Activated CD4-positive, alpha-beta T cell treated with anti-CD3 and anti-CD28 coated beads, Interleukin-10, Interleukin-2, amounts not matched to agents 100 ng/mL and 50 ng/mL, durations not matched to agents 16 hours and 8 hours (primary cell): ENCODE measurements at regions not wholly inside any gene's neighbourhood (a gene's known extent, or its start where the extent isn't known, plus 50 kb on each side); places are given as distances from the start of the nearest gene placed in this dataset.
"Not testable (repeated sequence)": the region's sequence is repeated elsewhere in the genome, so short reads cannot be mapped to it uniquely, and the experiment has no call there.

Source experiments
- DNase-seq: peaks from one replicate; pipeline ENCODE4 v3.0.0-alpha.2; 2020

- DNase-seq = no peak
Measured at GRCh38 chr4:11116940-11117339, 311.8 kb downstream of the HS3ST1 start.

GRCh38 chr4:11111876-11112275 lies 316.8 kb downstream of the HS3ST1 start:
- no peak for DNase-seq

- DNase-seq = no peak
Measured at GRCh38 chr4:11111370-11111769, 317.3 kb downstream of the HS3ST1 start.

GRCh38 chr4:11106759-11107158 lies 321.9 kb downstream of the HS3ST1 start:
- DNase-seq = no peak

- DNase-seq = peak; percentile 2
Measured at GRCh38 chr4:11106190-11106589, 322.5 kb downstream of the HS3ST1 start.

GRCh38 chr4:11105715-11106114 lies 323.0 kb downstream of the HS3ST1 start:
- DNase-seq = no peak

GRCh38 chr4:11098461-11098860 lies 330.2 kb downstream of the HS3ST1 start:
- no peak for DNase-seq

- no peak for DNase-seq
Measured at GRCh38 chr4:11097725-11098124, 331.0 kb downstream of the HS3ST1 start.

- no peak for DNase-seq
Measured at GRCh38 chr4:11081006-11081405, 347.7 kb downstream of the HS3ST1 start.

GRCh38 chr4:11079171-11079570 lies 349.5 kb downstream of the HS3ST1 start:
- no peak for DNase-seq

- DNase-seq = no peak
Measured at GRCh38 chr4:11074581-11075241, 354.0 kb downstream of the HS3ST1 start.

- DNase-seq = no peak
Measured at GRCh38 chr4:11073621-11074051, 355.1 kb downstream of the HS3ST1 start.

- DNase-seq = no peak
Measured at GRCh38 chr4:11072999-11073398, 355.7 kb downstream of the HS3ST1 start.

GRCh38 chr4:11072463-11072862 lies 356.2 kb downstream of the HS3ST1 start:
- DNase-seq = no peak

GRCh38 chr4:11070813-11071212 lies 357.9 kb downstream of the HS3ST1 start:
- no peak for DNase-seq

GRCh38 chr4:11069581-11070211 lies 359.0 kb downstream of the HS3ST1 start:
- DNase-seq = no peak

- DNase-seq = no peak
Measured at GRCh38 chr4:11069083-11069482, 359.6 kb downstream of the HS3ST1 start.

GRCh38 chr4:11066584-11066983 lies 362.1 kb downstream of the HS3ST1 start:
- DNase-seq = not testable (repeated sequence)

GRCh38 chr4:11060637-11061036 lies 368.1 kb downstream of the HS3ST1 start:
- not testable (repeated sequence) for DNase-seq

- DNase-seq = not testable (repeated sequence)
Measured at GRCh38 chr4:11054937-11055336, 370.4 kb upstream of the CLNK start.

GRCh38 chr4:11053601-11054220 lies 369.1 kb upstream of the CLNK start:
- no peak for DNase-seq

- DNase-seq = no peak
Measured at GRCh38 chr4:11051181-11051580, 366.6 kb upstream of the CLNK start.

- DNase-seq = no peak
Measured at GRCh38 chr4:11050766-11051165, 366.2 kb upstream of the CLNK start.

GRCh38 chr4:11049001-11049400 lies 364.4 kb upstream of the CLNK start:
- DNase-seq = no peak
